Thoracic aorta (tissue), 2 donors: ENCODE measurements at regions not wholly inside any gene's neighbourhood (a gene's known extent, or its start where the extent isn't known, plus 50 kb on each side); places are given as distances from the start of the nearest gene placed in this dataset.

Experiments used
- ATAC-seq: fragments of 150-250 bp; one replicate; pipeline ENCODE4 v1.8.0; 2017; ENCODE audit warnings: low read depth; ENCODE audit not compliant: insufficient number of reproducible peaks, low FRiP score
- DNase-seq: peaks from one replicate; pipeline ENCODE4 v3.0.0-alpha.2; 2020; ENCODE audit warnings: low spot score
- H3K27ac ChIP-seq, 2 donors: fragments of 200-600 bp; sonication (generic); 1 replicate in 1 of 2; 2 replicates in 1 of 2; pipeline ENCODE4 v1.5.1; 2016; ENCODE audit warnings: mild to moderate bottlenecking in 2 of 2, moderate library complexity in 2 of 2
- H3K27me3 ChIP-seq: fragments of 200-600 bp; sonication (generic); replicated peaks from 2 replicates; pipeline ENCODE4 v1.6.0; 2016; ENCODE audit warnings: mild to moderate bottlenecking; ENCODE audit not compliant: insufficient read depth
- H3K36me3 ChIP-seq: fragments of 200-600 bp; sonication (generic); one replicate; pipeline ENCODE4 v1.5.1; 2016
- H3K4me1 ChIP-seq, 2 donors: fragments of 200-600 bp; sonication (generic); 1 replicate in 1 of 2; 2 replicates in 1 of 2; pipeline versions ENCODE4 v1.5.1 to v1.6.0; 2016; ENCODE audit warnings: low read depth in 2 of 2, mild to moderate bottlenecking in 1 of 2; ENCODE audit not compliant: control insufficient read depth in 1 of 2
- H3K4me3 ChIP-seq: fragments of 200-600 bp; sonication (generic); 2 replicates; pipeline ENCODE4 v1.5.1; 2016; ENCODE audit warnings: mild to moderate bottlenecking
- H3K9me3 ChIP-seq: fragments of 200-600 bp; sonication (generic); 2 replicates; pipeline ENCODE4 v1.5.1; 2016
- CTCF ChIP-seq: fragments of 200-600 bp; sonication (generic); IDR thresholded peaks from one replicate; pipeline ENCODE4 v1.5.1; 2019; ENCODE audit warnings: antibody characterized with exemption

- H3K4me3 ChIP-seq: no peak overlapping the region
- H3K9me3 ChIP-seq: no peaks in the 10 kb centered on the region
- no peak for TF ChIP-seq CTCF
- H3K4me1 ChIP-seq: peaks cover 0 to 5% of the 10 kb centered on the region in 2 donors
- H3K36me3 ChIP-seq: no peaks in the 10 kb centered on the region
- DNase-seq (no peak), ATAC-seq (no peak)
- H3K27me3 ChIP-seq: no peaks in the 10 kb centered on the region
- H3K27ac ChIP-seq: no peak overlapping the region
Measured at GRCh38 chr10:36704124-36704523, 421.3 kb upstream of the ANKRD30A start.

GRCh38 chr10:36703179-36703578, 422.2 kb upstream of the ANKRD30A start:
- no peak overlapping the region for H3K27ac ChIP-seq
- no peaks in the 10 kb centered on the region for H3K27me3 ChIP-seq
- no peak for ATAC-seq
- DNase-seq: no peak
- peaks cover 0 to 5% of the 10 kb centered on the region in 2 donors for H3K4me1 ChIP-seq
- no peaks in the 10 kb centered on the region for H3K9me3 ChIP-seq
- TF ChIP-seq CTCF: no peak
- peak overlapping the region; percentile 23 for H3K4me3 ChIP-seq
- H3K36me3 ChIP-seq: no peaks in the 10 kb centered on the region

GRCh38 chr10:36700123-36700522, 425.3 kb upstream of the ANKRD30A start:
- H3K27ac ChIP-seq: no peak overlapping the region
- no peak for DNase-seq
- H3K9me3 ChIP-seq: no peaks in the 10 kb centered on the region
- TF ChIP-seq CTCF: no peak
- no peaks in the 10 kb centered on the region for H3K36me3 ChIP-seq
- no peak for ATAC-seq
- H3K27me3 ChIP-seq: no peaks in the 10 kb centered on the region
- peaks cover 0 to 5% of the 10 kb centered on the region in 2 donors for H3K4me1 ChIP-seq
- no peak overlapping the region for H3K4me3 ChIP-seq

GRCh38 chr10:36692759-36693158, 432.6 kb upstream of the ANKRD30A start:
- no peak for DNase-seq
- H3K4me3 ChIP-seq: no peak overlapping the region
- H3K27me3 ChIP-seq: no peaks in the 10 kb centered on the region
- no peak overlapping the region for H3K27ac ChIP-seq
- TF ChIP-seq CTCF: no peak
- H3K9me3 ChIP-seq: no peaks in the 10 kb centered on the region
- no peaks in the 10 kb centered on the region for H3K4me1 ChIP-seq
- H3K36me3 ChIP-seq: no peaks in the 10 kb centered on the region
- ATAC-seq: no peak

- ATAC-seq: no peak
- no peak overlapping the region for H3K4me3 ChIP-seq
- no peak for TF ChIP-seq CTCF
Measured at GRCh38 chr10:36688717-36689116, 436.7 kb upstream of the ANKRD30A start.

More at GRCh38 chr10:36688717-36689116, 436.7 kb upstream of the ANKRD30A start:
- H3K4me1 ChIP-seq: no peaks in the 10 kb centered on the region
- H3K27ac ChIP-seq: no peak overlapping the region
- no peaks in the 10 kb centered on the region for H3K36me3 ChIP-seq
- H3K9me3 ChIP-seq: no peaks in the 10 kb centered on the region
- DNase-seq: no peak
- no peaks in the 10 kb centered on the region for H3K27me3 ChIP-seq
